Upper lobe of left lung (tissue), 4 donors: ENCODE measurements at regions not wholly inside any gene's neighbourhood (a gene's known extent, or its start where the extent isn't known, plus 50 kb on each side); places are given as distances from the start of the nearest gene placed in this dataset.

Experiments
- EP300 ChIP-seq, 4 donors: sonication (generic); formaldehyde crosslinking; IDR thresholded peaks; one replicate each; pipeline ENCODE4 v1.5.1; 2017; ENCODE audit warnings: antibody characterized with exemption in 4 of 4, control low read depth in 2 of 4
- POLR2A ChIP-seq, 4 donors: fragments of 450-650 bp; IDR thresholded peaks; one replicate each; pipeline ENCODE4 v1.5.1; 2016 to 2017; ENCODE audit warnings: antibody characterized with exemption in 4 of 4, mild to moderate bottlenecking in 2 of 4
- TF ChIP-seq, protein P1 (sequence below), 6 experiments: fragments of 450-650 bp in 4 of 6; fragments of 200-600 bp in 2 of 6; sonication (generic) in 2 of 6; IDR thresholded peaks; one replicate each; pipeline ENCODE4 v1.5.1; 2016 to 2019; ENCODE audit warnings: antibody characterized with exemption in 6 of 6

DNA sequence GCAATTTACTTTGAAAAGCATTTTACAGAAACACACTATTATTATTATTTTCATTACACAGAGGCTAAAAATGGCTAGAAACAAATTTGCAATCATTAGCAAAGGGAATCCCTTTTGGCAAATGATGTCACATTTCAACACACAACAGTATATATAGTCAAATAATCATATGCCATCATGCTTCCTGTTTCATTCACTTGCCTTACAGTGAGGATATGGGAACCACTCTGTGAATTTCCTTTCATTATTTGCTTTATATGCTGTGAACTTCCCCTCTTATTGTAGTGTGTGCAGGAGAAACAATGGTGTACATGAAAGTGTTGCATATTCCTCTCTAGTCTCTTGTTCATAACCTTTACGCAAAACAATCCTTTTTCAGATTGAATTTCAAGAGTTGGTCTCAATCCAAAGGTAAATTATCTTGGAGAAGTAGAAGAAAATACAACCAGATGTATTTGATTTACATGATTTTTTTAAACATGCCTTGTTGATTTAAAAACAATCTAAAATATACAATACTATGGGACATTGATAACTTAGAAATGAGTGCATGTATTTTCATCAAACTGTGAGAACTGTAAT is 657.3 kb downstream of the EFNB2 start:
- TF ChIP-seq, protein P1, sequence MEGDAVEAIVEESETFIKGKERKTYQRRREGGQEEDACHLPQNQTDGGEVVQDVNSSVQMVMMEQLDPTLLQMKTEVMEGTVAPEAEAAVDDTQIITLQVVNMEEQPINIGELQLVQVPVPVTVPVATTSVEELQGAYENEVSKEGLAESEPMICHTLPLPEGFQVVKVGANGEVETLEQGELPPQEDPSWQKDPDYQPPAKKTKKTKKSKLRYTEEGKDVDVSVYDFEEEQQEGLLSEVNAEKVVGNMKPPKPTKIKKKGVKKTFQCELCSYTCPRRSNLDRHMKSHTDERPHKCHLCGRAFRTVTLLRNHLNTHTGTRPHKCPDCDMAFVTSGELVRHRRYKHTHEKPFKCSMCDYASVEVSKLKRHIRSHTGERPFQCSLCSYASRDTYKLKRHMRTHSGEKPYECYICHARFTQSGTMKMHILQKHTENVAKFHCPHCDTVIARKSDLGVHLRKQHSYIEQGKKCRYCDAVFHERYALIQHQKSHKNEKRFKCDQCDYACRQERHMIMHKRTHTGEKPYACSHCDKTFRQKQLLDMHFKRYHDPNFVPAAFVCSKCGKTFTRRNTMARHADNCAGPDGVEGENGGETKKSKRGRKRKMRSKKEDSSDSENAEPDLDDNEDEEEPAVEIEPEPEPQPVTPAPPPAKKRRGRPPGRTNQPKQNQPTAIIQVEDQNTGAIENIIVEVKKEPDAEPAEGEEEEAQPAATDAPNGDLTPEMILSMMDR (IDR thresholded peaks at IDR 0.05): no peak
- TF ChIP-seq POLR2A (IDR thresholded peaks at IDR 0.05): no peak
- no peak for TF ChIP-seq EP300 (IDR thresholded peaks at IDR 0.05)
